GM18507 (cell line): ENCODE measurements at regions not wholly inside any gene's neighbourhood (a gene's known extent, or its start where the extent isn't known, plus 50 kb on each side); places are given as distances from the start of the nearest gene placed in this dataset.
"Not testable (repeated sequence)": the region's sequence is repeated elsewhere in the genome, so short reads cannot be mapped to it uniquely, and the experiment has no call there.

ENCODE experiments used
- DNase-seq: peaks from one replicate; pipeline ENCODE4 v3.0.0; 2011; ENCODE audit warnings: low read depth; ENCODE audit not compliant: insufficient read length; ENCODE audit errors: extremely low spot score
- FAIRE-seq: peaks from 2 replicates; lab custom pipeline; 2011; peaks lifted over from hg19 to GRCh38; lab: Jason Lieb, UNC

GRCh38 chr3:30469133-30469532 lies 137.3 kb upstream of the TGFBR2 start:
- DNase-seq = no peak
- no peak for FAIRE-seq

GRCh38 chr3:30470496-30470895 lies 135.9 kb upstream of the TGFBR2 start:
- FAIRE-seq (no peak), DNase-seq (no peak)

- DNase-seq = no peak
- FAIRE-seq = no peak
These were observed 135.3 kb upstream of the TGFBR2 start for GRCh38 chr3:30471066-30471465.

DNA sequence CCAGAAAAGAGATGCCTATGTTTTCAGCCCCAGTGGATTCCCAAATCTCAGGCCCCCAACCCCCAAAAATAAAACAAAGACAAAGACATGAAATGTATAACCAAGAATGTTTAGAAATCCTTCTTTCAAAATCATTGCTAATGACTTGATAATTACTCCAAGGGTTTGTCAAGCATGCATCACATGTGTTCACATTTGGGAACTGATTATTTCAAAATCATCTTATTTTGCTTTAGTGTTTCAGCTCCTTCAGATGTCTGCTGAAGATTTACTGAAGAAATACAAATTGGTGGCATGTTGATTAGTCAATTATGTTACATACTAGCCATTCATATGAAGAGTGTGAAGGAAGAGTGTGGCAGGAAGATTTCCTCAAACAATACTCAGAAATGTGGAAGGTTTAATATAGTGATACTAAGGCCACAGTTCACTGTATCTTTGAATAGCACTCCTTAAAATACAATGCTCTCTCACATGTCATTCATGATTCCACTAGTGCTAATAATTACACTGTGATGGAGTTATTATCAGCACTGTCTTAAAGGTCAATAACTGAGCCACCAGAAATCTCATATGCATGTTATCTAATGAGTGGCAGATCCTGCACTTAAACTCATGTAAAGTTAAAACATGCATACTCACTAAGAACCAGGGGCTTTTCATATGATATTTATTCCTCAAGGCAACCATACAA lies 134.5 kb upstream of the TGFBR2 start:
- FAIRE-seq = no peak

GRCh38 chr3:30473374-30474051 lies 132.9 kb upstream of the TGFBR2 start:
- no peak for FAIRE-seq

More for the DNA sequence above, 134.5 kb upstream of the TGFBR2 start:
- no peak for DNase-seq

DNA sequence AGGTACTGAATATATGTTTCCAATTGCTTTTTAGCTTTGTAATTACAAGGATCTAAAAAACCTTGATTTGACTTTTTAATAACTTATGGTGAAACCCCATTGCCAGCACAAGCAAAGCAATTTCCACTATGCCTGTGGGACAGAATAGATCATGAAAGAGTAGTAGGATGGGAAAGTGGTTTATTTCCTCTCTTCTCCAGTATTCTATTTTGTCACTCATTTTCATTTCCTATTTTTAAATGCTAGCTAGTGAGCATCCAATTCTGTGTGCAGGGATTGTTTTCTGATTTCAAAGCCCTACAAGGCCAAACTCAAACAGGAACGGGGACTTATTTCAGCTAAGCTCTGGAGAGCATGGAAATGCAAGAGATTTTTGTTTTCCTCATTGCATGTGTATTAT lies 132.0 kb upstream of the TGFBR2 start:
- DNase-seq (no peak), FAIRE-seq (no peak)

More at GRCh38 chr3:30473374-30474051, 132.9 kb upstream of the TGFBR2 start:
- DNase-seq = no peak

DNA sequence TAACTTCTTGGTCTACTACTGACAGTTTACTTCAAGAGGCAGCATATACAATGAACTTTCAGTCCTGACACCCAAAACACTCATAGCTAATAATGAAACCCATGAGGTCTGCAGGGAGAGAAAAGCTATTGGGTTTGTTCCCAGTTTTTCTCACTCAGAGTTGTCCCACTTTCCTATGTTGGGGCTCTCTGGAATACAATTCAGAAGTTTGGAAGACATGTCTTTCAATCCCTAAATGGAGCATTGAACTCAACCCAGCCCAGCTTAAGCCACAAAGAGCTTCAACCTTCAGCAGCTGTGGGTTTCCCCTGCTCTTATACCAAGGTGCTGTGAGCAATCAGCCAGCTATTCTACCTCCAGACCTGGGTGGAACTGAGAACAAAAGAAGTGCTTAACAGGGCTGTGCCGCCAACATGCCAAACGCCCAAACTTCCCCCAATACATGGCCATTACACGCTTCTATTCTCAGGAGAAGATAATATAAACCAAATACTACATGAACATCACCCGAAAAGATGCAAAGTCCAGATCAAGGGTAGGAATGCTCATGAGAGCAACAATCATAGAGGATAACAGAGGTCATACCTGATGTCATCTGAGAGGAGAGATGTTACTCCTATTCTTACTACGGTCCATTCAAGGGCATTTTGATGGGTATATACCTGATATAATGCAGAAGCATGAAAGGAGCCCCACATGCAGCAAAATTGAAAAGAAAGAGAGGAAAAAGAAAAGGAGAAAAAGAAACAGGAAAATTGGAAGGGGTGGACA lies 131.2 kb upstream of the TGFBR2 start:
- DNase-seq = no peak
- peak; percentile 29 for FAIRE-seq

DNA sequence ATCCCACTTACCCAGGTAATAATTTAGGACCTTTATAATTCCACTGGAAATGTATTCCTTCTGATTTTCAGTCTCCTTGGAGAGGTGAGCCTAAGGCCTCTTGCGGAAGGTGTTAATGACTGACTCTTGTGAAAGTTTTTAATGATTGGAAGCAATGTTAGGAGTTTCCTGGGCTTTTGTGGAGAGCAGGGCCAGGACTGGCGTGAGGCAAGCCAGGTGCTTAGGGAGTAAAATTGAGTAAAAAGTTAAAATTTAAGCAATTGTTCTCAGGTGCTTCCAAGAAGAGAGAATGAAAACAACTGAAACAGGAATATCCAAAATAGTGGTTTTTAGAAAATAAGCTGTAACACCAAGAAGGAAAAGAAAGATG lies 130.6 kb upstream of the TGFBR2 start:
- no peak for FAIRE-seq
- no peak for DNase-seq

DNA sequence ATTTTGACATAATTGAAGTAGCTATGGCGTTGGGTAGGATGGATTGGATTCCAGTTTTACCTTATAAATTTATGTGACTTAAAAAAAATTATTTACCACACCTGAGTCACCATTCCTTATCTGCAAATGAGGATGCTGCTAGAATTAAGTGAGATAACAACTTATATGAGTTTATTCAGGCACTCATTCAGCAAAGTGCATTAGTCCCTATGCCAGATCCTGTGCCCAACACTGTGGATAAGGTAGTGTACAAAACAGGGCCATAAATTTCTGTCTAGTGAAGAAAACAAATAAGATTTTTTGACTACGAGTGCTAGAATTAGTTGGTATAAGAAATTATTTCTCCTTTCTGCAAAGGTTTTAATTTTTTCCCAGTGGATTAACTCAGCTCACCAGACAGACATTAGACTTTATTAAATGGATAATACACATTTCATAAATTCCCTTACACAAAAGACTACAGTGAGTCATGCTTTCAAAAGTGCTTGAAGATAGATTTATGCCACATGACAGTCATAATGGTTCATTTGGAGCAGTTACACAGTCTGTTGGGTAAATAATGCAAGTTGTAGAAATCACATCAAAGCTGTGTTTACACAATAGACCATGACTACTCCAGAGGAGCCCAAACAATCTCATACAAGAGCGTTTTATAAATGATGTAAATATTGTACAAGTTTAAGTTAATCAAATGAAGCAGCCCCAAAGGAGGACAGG lies 129.9 kb upstream of the TGFBR2 start:
- FAIRE-seq (no peak), DNase-seq (no peak)

- FAIRE-seq (no peak), DNase-seq (no peak)
These were observed 129.1 kb upstream of the TGFBR2 start for GRCh38 chr3:30477149-30477921.

DNA sequence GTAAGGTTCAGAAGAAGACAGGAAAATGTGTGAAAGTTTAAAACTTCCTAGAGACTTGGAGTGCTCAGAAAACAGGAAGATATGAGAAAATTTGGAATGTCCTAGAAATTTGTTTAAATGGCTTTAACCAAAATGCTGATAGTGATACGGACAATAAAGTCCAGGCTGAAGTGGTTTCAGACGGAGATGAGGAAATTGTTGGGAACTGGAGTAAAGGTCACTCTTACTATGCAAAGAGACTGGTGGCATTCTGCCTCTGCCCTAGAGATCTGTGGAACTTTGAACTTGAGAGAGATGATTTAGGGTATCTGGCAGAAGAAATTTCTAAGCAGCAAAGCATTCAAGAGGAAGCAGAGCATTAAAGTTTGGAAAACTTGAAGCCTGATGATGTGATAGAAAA lies 126.7 kb upstream of the TGFBR2 start:
- DNase-seq, FAIRE-seq: not testable (repeated sequence)

DNA sequence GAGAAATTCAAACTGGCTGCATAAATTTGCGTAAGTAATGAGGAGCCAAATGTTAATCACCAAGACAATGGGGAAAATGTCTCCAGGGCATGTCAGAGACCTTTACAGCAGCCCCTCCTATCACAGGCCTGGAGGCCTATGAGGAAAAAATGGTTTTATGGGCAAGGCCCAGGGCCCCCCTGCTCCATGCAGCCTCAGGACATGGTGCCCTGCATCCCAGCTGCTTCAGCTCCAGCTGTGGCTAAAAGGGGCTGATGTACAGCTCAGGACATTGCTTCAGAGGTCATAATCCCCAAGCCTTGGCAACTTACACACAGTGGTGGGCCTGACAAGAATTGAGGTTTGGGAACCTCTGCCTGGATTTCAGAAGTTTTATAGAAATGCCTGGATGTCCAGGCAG lies 126.2 kb upstream of the TGFBR2 start:
- FAIRE-seq, DNase-seq: not testable (repeated sequence)

DNA sequence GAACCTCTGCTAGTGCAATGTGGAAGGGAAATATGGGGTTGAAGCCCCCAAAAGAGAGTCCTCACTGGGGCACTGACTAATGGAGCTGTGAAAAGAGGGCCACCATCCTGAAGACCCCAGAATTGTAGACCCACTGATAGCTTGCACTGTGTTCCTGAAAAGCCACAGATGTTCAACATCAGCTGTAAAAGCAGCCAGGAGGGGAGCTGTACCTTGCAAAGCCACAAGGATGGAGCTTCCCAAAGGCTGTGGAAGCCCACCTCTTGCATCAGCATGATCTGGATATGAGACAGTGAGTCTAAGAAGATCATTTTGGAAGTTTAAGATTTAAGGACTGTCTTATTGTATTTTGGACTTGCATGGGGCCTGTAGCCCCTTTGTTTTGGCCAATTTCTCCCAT lies 125.8 kb upstream of the TGFBR2 start:
- DNase-seq (no peak), FAIRE-seq (no peak)

DNA sequence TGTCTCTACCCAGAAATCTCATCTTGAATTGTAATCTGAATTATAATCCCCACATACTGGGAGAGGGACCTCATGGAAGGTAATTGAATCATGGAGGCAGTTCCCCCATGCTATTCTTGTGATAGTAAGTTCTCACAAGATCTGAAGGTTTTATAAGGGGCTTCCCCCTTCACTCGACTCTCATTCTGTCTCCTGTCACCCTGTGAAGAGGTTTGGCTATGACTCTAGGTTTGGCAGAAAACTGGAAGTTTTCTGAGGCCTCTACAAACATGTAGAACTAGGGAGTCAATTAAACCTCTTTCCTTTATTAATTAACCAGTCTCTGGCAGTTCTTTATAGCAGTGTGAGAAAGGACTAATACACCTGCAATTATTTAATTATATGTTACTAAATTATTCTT lies 125.2 kb upstream of the TGFBR2 start:
- DNase-seq (no peak), FAIRE-seq (no peak)

DNA sequence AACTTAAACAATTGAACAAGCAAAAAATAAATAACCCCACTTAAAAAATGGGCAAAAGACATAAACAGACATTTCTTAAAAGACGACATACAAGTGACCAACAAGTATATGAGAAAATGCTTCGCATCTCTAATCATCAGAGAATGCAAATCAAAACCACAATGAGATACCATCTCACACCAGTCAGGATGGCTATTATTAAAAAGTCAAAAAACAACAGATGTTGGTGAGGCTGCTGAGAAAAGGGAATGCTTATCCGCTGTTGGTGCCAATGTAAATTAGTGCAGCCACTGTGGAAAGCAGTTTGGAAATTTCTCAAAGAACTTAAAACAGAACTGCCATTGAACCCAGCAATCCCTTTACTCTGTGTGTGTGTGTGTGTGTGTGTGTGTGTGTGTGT lies 122.2 kb upstream of the TGFBR2 start:
- not testable (repeated sequence) for FAIRE-seq, DNase-seq

- DNase-seq (no peak), FAIRE-seq (no peak)
These were observed 120.0 kb upstream of the TGFBR2 start for GRCh38 chr3:30486368-30486767.

GRCh38 chr3:30488070-30488756 lies 118.2 kb upstream of the TGFBR2 start:
- FAIRE-seq = no peak

DNA sequence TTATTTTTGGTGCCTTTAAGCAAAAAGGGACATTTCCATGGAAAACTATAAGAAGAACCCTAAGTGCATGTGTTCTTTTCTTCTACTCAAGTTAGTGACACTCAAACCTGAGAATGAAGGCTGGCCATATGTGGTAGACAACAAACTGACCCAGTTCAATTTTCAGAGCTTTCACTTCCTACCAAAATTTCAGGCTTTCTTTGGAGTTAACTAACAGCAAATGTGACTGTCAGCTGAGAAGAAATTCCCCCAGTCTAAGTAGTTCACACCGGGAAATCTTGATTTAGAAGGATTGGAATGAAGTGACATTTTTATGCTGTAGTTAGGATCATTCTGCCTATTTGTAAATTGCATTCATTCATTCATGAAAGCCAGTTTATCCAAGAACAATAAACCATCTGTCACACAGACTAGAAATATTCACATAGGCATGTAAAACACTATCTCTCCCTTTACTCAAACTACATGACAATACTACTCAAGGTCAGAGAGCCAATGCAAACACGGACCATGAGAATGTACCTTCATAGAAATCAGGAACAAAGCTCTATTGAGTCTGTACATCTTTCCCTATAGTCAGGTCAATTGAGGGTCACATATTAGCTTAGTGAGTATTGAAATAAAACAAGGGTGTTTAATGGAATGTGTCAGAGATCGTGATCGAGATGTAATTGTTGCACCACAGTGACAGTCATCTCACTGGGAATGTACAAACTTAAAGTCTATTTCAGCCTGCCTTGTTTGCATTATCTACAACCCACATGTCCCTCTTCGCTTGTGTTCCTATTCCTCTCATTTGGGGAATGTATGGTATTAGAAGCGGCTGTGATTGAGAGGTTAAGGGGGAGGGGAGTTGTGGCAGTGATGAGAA lies 113.8 kb upstream of the TGFBR2 start:
- no peak for DNase-seq
- FAIRE-seq = no peak

More at GRCh38 chr3:30488070-30488756, 118.2 kb upstream of the TGFBR2 start:
- DNase-seq = no peak
